Duodenal mucosa (tissue), 2 donors: ENCODE measurements at regions not wholly inside any gene's neighbourhood (a gene's known extent, or its start where the extent isn't known, plus 50 kb on each side); places are given as distances from the start of the nearest gene placed in this dataset.

Experiments used
- H3K27ac ChIP-seq: one replicate; pipeline ENCODE4 v1.7.0; 2013; ENCODE audit warnings: low read depth, low read length
- H3K27me3 ChIP-seq, 2 donors: one replicate each; pipeline ENCODE4 v1.7.0; 2013; ENCODE audit warnings: low read length in 2 of 2, control low read depth in 1 of 2; ENCODE audit not compliant: insufficient read depth in 2 of 2, control insufficient read depth in 1 of 2
- H3K36me3 ChIP-seq, 2 donors: one replicate each; pipeline ENCODE4 v1.7.0; 2013; ENCODE audit warnings: low read length in 2 of 2, control low read depth in 1 of 2; ENCODE audit not compliant: insufficient read depth in 2 of 2, control insufficient read depth in 1 of 2
- H3K4me1 ChIP-seq, 2 donors: one replicate each; pipeline ENCODE4 v1.7.0; 2013; ENCODE audit warnings: low read length in 2 of 2, control low read depth in 1 of 2; ENCODE audit not compliant: insufficient read depth in 2 of 2, control insufficient read depth in 1 of 2
- H3K4me3 ChIP-seq, 2 donors: one replicate each; pipeline ENCODE4 v1.7.0; 2013; ENCODE audit warnings: low read length in 2 of 2, low read depth in 1 of 2
- H3K9ac ChIP-seq, 2 donors: one replicate each; pipeline ENCODE4 v1.7.0; 2013; ENCODE audit warnings: low read length in 2 of 2, low read depth in 1 of 2
- H3K9me3 ChIP-seq, 2 donors: one replicate each; pipeline ENCODE4 v1.7.0; 2013; ENCODE audit warnings: low read length in 2 of 2, control low read depth in 1 of 2; ENCODE audit not compliant: control insufficient read depth in 1 of 2

GRCh38 chr4:18404642-18405041 is 383.1 kb upstream of the LCORL start:
- H3K36me3 ChIP-seq: no peaks in the 10 kb centered on the region
- H3K9me3 ChIP-seq: no peaks in the 10 kb centered on the region
- H3K27me3 ChIP-seq: no peaks in the 10 kb centered on the region
- no peak overlapping the region for H3K27ac ChIP-seq
- no peak overlapping the region for H3K4me3 ChIP-seq
- H3K4me1 ChIP-seq: peaks cover 29 to 49% of the 10 kb centered on the region in 2 donors
- no peak overlapping the region for H3K9ac ChIP-seq

GRCh38 chr4:18403327-18403726 is 381.8 kb upstream of the LCORL start:
- H3K27ac ChIP-seq: no peak overlapping the region
- no peaks in the 10 kb centered on the region for H3K9me3 ChIP-seq
- no peak overlapping the region for H3K9ac ChIP-seq
- H3K27me3 ChIP-seq: no peaks in the 10 kb centered on the region
- H3K36me3 ChIP-seq: no peaks in the 10 kb centered on the region
- peaks cover 29 to 49% of the 10 kb centered on the region in 2 donors for H3K4me1 ChIP-seq
- H3K4me3 ChIP-seq: no peak overlapping the region

GRCh38 chr4:18401868-18402267 is 380.3 kb upstream of the LCORL start:
- no peaks in the 10 kb centered on the region for H3K36me3 ChIP-seq
- no peak overlapping the region for H3K27ac ChIP-seq
- H3K4me1 ChIP-seq: peaks cover 29 to 49% of the 10 kb centered on the region in 2 donors
- no peak overlapping the region for H3K9ac ChIP-seq
- H3K9me3 ChIP-seq: no peaks in the 10 kb centered on the region
- no peaks in the 10 kb centered on the region for H3K27me3 ChIP-seq
- no peak overlapping the region for H3K4me3 ChIP-seq

DNA sequence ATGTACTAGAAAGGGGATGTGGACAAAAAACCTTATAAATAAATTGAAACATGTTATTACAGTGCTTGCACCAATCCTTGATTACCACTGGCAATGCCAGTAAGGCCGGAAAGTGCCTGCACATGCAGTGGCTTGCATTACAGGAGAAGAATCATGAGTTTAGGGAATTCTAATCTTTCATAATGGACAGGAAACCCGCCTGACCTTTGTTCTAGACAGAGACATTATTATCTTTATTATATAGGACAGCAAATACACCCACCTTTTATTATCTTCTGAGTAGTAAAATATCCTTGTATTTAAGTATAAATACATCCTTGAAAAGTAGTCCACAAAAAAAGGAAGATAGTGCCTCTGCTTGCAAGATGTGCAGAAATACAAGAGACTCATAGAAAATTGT is 379.9 kb upstream of the LCORL start:
- Histone ChIP-seq H3K9ac (no peak overlapping the region), H3K4me3 (no peak overlapping the region), H3K27ac (no peak overlapping the region), H3K36me3 (no peaks in the 10 kb centered on the region), H3K9me3 (no peaks in the 10 kb centered on the region), H3K4me1 (peaks cover 29 to 44% of the 10 kb centered on the region in 2 donors), H3K27me3 (no peaks in the 10 kb centered on the region)

DNA sequence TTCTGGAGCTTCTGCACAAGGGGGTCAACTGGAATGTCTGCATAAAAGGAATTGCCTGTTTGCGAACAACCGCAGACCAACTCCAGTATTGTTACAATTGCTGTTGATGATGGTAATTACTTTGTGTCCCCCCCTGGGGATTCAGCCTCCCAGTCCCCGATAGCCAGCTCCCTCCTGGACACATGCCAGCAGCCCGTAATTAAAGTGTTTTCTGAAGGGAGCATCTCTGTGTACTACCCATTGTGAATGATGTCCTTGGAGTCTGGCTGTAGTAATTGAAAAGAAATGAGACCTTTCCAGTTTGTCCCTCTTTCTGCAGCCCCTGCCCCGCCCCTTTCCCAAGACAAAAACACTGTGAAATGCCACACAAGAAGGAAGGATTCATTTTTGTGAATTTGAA is 377.1 kb upstream of the LCORL start:
- no peak overlapping the region for H3K9ac ChIP-seq
- H3K9me3 ChIP-seq: no peaks in the 10 kb centered on the region
- peaks cover 17 to 19% of the 10 kb centered on the region in 2 donors for H3K4me1 ChIP-seq
- H3K27me3 ChIP-seq: no peaks in the 10 kb centered on the region
- H3K4me3 ChIP-seq: no peak overlapping the region
- H3K36me3 ChIP-seq: no peaks in the 10 kb centered on the region
- no peak overlapping the region for H3K27ac ChIP-seq

GRCh38 chr4:18397681-18398390 is 376.3 kb upstream of the LCORL start:
- no peaks in the 10 kb centered on the region for H3K36me3 ChIP-seq
- no peak overlapping the region for H3K9ac ChIP-seq
- no peaks in the 10 kb centered on the region for H3K27me3 ChIP-seq
- no peaks in the 10 kb centered on the region for H3K9me3 ChIP-seq
- H3K27ac ChIP-seq: no peak overlapping the region
- H3K4me3 ChIP-seq: no peak overlapping the region
- H3K4me1 ChIP-seq: peaks cover 17% of the 10 kb centered on the region in 2 donors

DNA sequence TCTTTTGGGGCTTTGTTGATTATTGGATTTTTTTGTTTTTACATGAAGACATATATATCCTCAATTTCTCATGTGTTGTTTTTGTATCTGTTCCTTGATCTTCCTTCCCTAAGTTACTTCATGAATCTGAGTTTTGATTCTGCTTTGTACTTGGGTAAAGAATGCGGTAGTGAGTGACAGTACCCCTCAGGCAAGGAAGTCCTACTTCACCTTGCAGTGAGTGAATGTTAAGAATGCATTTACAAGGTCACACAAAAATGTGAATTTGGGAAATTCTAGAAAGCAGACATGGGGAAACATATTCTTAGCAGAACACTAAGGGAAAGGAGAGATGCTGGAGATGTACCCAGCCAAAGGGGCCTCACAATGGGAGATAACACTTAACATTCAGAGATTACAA is 373.1 kb upstream of the LCORL start:
- peaks cover 0 to 11% of the 10 kb centered on the region in 2 donors for H3K4me1 ChIP-seq
- H3K9ac ChIP-seq: no peak overlapping the region
- H3K27ac ChIP-seq: no peak overlapping the region
- H3K36me3 ChIP-seq: no peaks in the 10 kb centered on the region
- no peaks in the 10 kb centered on the region for H3K9me3 ChIP-seq
- H3K4me3 ChIP-seq: no peak overlapping the region
- no peaks in the 10 kb centered on the region for H3K27me3 ChIP-seq

DNA sequence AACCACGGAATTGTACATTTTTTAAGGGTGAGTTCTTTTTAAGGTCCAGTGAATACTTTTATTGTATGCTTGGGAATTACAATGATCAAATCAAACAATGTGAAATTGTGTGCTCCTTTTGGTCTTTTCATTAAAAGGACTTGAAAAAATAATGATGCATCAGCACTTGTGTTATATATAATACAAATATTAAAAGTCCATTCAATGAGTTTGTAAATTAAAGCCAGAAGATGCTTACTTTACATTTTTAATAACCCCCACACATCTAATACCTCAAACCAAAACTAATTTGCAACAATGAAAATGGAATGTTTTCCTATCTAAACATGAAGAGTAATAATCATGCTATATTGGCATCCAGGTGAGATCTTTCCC is 369.8 kb upstream of the LCORL start:
- Histone ChIP-seq H3K36me3 (no peaks in the 10 kb centered on the region), H3K4me3 (no peak overlapping the region), H3K4me1 (peaks cover 0 to 11% of the 10 kb centered on the region in 2 donors), H3K9ac (no peak overlapping the region), H3K9me3 (no peaks in the 10 kb centered on the region), H3K27me3 (no peaks in the 10 kb centered on the region), H3K27ac (no peak overlapping the region)

- Histone ChIP-seq H3K4me3 (no peak overlapping the region), H3K27ac (no peak overlapping the region), H3K27me3 (no peaks in the 10 kb centered on the region), H3K9me3 (no peaks in the 10 kb centered on the region), H3K36me3 (no peaks in the 10 kb centered on the region), H3K4me1 (peaks cover 0 to 11% of the 10 kb centered on the region in 2 donors), H3K9ac (no peak overlapping the region)
These were observed 369.2 kb upstream of the LCORL start for GRCh38 chr4:18390655-18391353.

GRCh38 chr4:18389115-18389514 is 367.6 kb upstream of the LCORL start:
- no peaks in the 10 kb centered on the region for H3K36me3 ChIP-seq
- H3K9me3 ChIP-seq: peaks cover 3 to 4% of the 10 kb centered on the region in 2 donors
- H3K4me1 ChIP-seq: peaks cover 0 to 11% of the 10 kb centered on the region in 2 donors
- no peak overlapping the region for H3K27ac ChIP-seq
- no peak overlapping the region for H3K9ac ChIP-seq
- H3K27me3 ChIP-seq: no peaks in the 10 kb centered on the region
- H3K4me3 ChIP-seq: no peak overlapping the region
